GM19035 (cell line): ENCODE measurements at regions not wholly inside any gene's neighbourhood (a gene's known extent, or its start where the extent isn't known, plus 50 kb on each side); places are given as distances from the start of the nearest gene placed in this dataset.
"Not testable (repeated sequence)": the region's sequence is repeated elsewhere in the genome, so short reads cannot be mapped to it uniquely, and the experiment has no call there.

Source experiments
- ATAC-seq: cut with Tn5 transposase; IDR thresholded peaks from one replicate; pipeline ENCODE4 v1.9.1; 2021; ENCODE audit not compliant: unreplicated experiment

- ATAC-seq: no peak
Observed at GRCh38 chr5:131107128-131107527, 57.9 kb downstream of the HINT1 start.

GRCh38 chr5:131104169-131104808 is 60.8 kb downstream of the HINT1 start:
- no peak for ATAC-seq

GRCh38 chr5:131096774-131097710 is 68.0 kb downstream of the HINT1 start:
- ATAC-seq: no peak

GRCh38 chr5:131095561-131095960 is 69.5 kb downstream of the HINT1 start:
- not testable (repeated sequence) for ATAC-seq

- ATAC-seq: no peak
Observed at GRCh38 chr5:131084436-131084835, 80.6 kb downstream of the HINT1 start.

GRCh38 chr5:131081913-131082488 is 83.1 kb downstream of the HINT1 start:
- ATAC-seq: no peak

- ATAC-seq: no peak
Observed at GRCh38 chr5:131081374-131081773, 83.7 kb downstream of the HINT1 start.

- no peak for ATAC-seq
Observed at GRCh38 chr5:131079232-131079631, 85.8 kb downstream of the HINT1 start.

- ATAC-seq: peak; percentile 97
Observed at GRCh38 chr5:131068893-131069643, 96.0 kb downstream of the HINT1 start.

GRCh38 chr5:131068076-131068475 is 97.0 kb downstream of the HINT1 start:
- no peak for ATAC-seq

GRCh38 chr5:131067636-131068035 is 97.4 kb downstream of the HINT1 start:
- no peak for ATAC-seq

GRCh38 chr5:131064669-131065371 is 100.2 kb downstream of the HINT1 start:
- ATAC-seq: no peak

GRCh38 chr5:131042021-131042789 is 122.9 kb downstream of the HINT1 start:
- ATAC-seq: no peak

GRCh38 chr5:131023498-131023865 is 141.6 kb downstream of the HINT1 start:
- no peak for ATAC-seq

- ATAC-seq: no peak
Observed at GRCh38 chr5:131022811-131023497, 142.1 kb downstream of the HINT1 start.

GRCh38 chr5:131021646-131022045 is 143.4 kb downstream of the HINT1 start:
- no peak for ATAC-seq

GRCh38 chr5:131019601-131020315 is 145.3 kb downstream of the HINT1 start:
- no peak for ATAC-seq

GRCh38 chr5:131019111-131019510 is 145.9 kb downstream of the HINT1 start:
- no peak for ATAC-seq

- ATAC-seq: no peak
Observed at GRCh38 chr5:131008329-131008728, 156.7 kb downstream of the HINT1 start.
